Liver (tissue), 8 donors: ENCODE measurements at regions not wholly inside any gene's neighbourhood (a gene's known extent, or its start where the extent isn't known, plus 50 kb on each side); places are given as distances from the start of the nearest gene placed in this dataset.

ENCODE experiments used
- DNase-seq: peaks from one replicate; pipeline ENCODE4 v3.0.0-alpha.2; 2017; ENCODE audit warnings: low spot score
- H3K27ac ChIP-seq, 2 donors: one replicate each; pipeline ENCODE4 v1.7.0; 2013; ENCODE audit warnings: inconsistent platforms in 2 of 2, low read length in 2 of 2, control low read depth in 1 of 2, low read depth in 1 of 2, mild to moderate bottlenecking in 1 of 2
- H3K27me3 ChIP-seq, 4 donors: one replicate each; pipeline versions ENCODE4 v1.6.1 to v1.7.0; 2013; ENCODE audit warnings: low read length in 3 of 4, inconsistent platforms in 1 of 4, mild to moderate bottlenecking in 1 of 4, moderate library complexity in 1 of 4; ENCODE audit not compliant: control insufficient read depth in 4 of 4, insufficient read depth in 4 of 4
- H3K36me3 ChIP-seq, 4 donors: one replicate each; pipeline versions ENCODE4 v1.6.1 to v1.7.0; 2013; ENCODE audit warnings: low read length in 3 of 4, mild to moderate bottlenecking in 3 of 4, low read depth in 1 of 4, moderate library complexity in 1 of 4; ENCODE audit not compliant: control insufficient read depth in 4 of 4, insufficient read depth in 3 of 4
- H3K4me1 ChIP-seq, 4 donors: one replicate each; pipeline versions ENCODE4 v1.6.1 to v1.7.0; 2013; ENCODE audit warnings: low read length in 3 of 4, mild to moderate bottlenecking in 3 of 4, moderate library complexity in 1 of 4; ENCODE audit not compliant: control insufficient read depth in 4 of 4, insufficient read depth in 4 of 4
- H3K4me3 ChIP-seq, 3 donors: one replicate each; pipeline versions ENCODE4 v1.6.1 to v1.7.0; 2013; ENCODE audit warnings: low read length in 3 of 3, control low read depth in 1 of 3, low read depth in 1 of 3, mild to moderate bottlenecking in 1 of 3
- H3K9ac ChIP-seq, 2 donors: one replicate each; pipeline ENCODE4 v1.7.0; 2013; ENCODE audit warnings: low read length in 2 of 2, mild to moderate bottlenecking in 2 of 2, moderate library complexity in 2 of 2, control low read depth in 1 of 2, low read depth in 1 of 2
- H3K9me3 ChIP-seq, 4 donors: one replicate each; pipeline versions ENCODE4 v1.6.1 to v1.7.0; 2013; ENCODE audit warnings: low read length in 3 of 4; ENCODE audit not compliant: control insufficient read depth in 4 of 4
- ATF3 ChIP-seq: IDR thresholded peaks from 2 replicates; pipeline ENCODE4 v1.6.1; 2016; ENCODE audit warnings: antibody characterized with exemption
- EGR1 ChIP-seq, 2 donors: IDR thresholded peaks; 2 replicates each; pipeline ENCODE4 v1.6.1; 2016 to 2018; ENCODE audit warnings: antibody characterized with exemption in 2 of 2, low read depth in 2 of 2
- FOXA1 ChIP-seq: IDR thresholded peaks from 2 replicates; pipeline ENCODE4 v1.6.1; 2016; ENCODE audit warnings: antibody characterized with exemption
- FOXA2 ChIP-seq: IDR thresholded peaks from 2 replicates; pipeline ENCODE4 v1.6.1; 2016; ENCODE audit warnings: antibody characterized with exemption
- GABPA ChIP-seq, 2 donors: IDR thresholded peaks in 1 of 2; conservative IDR thresholded peaks in 1 of 2; 2 replicates each; pipeline ENCODE4 v1.6.1; 2016; ENCODE audit warnings: antibody characterized with exemption in 2 of 2, mild to moderate bottlenecking in 1 of 2, moderate library complexity in 1 of 2
- HNF4A ChIP-seq, 2 donors: conservative IDR thresholded peaks; 2 replicates each; pipeline ENCODE4 v1.6.1; 2016; ENCODE audit warnings: antibody characterized with exemption in 2 of 2, mild to moderate bottlenecking in 2 of 2
- HNF4G ChIP-seq: IDR thresholded peaks from 2 replicates; pipeline ENCODE4 v1.6.1; 2016; ENCODE audit warnings: antibody characterized with exemption
- JUND ChIP-seq, 2 donors: IDR thresholded peaks; 2 replicates each; pipeline ENCODE4 v1.6.1; 2016; ENCODE audit warnings: antibody characterized with exemption in 2 of 2
- NR2F2 ChIP-seq: IDR thresholded peaks from 2 replicates; pipeline ENCODE4 v1.6.1; 2016; ENCODE audit warnings: antibody characterized with exemption
- RAD21 ChIP-seq, 2 donors: IDR thresholded peaks; 2 replicates each; pipeline ENCODE4 v1.6.1; 2016; ENCODE audit warnings: antibody characterized with exemption in 2 of 2, mild to moderate bottlenecking in 2 of 2
- RXRA ChIP-seq, 2 donors: IDR thresholded peaks; 2 replicates each; pipeline ENCODE4 v1.6.1; 2017 to 2018; ENCODE audit warnings: antibody characterized with exemption in 2 of 2, mild to moderate bottlenecking in 1 of 2
- SP1 ChIP-seq: IDR thresholded peaks from 2 replicates; pipeline ENCODE4 v1.6.1; 2018; ENCODE audit warnings: antibody characterized with exemption, mild to moderate bottlenecking
- TAF1 ChIP-seq: conservative IDR thresholded peaks from 2 replicates; pipeline ENCODE4 v1.6.1; 2016; ENCODE audit warnings: antibody characterized with exemption, mild to moderate bottlenecking
- YY1 ChIP-seq: IDR thresholded peaks from 2 replicates; pipeline ENCODE4 v1.6.1; 2016; ENCODE audit warnings: antibody characterized with exemption, mild to moderate bottlenecking
- WGBS: extraction: QIAGEN DNeasy Blood & Tissue Kit; methylation state at CpG from one replicate; pipeline ENCODE4 v1.1.7; 2013; 5-methylcytosine and 5-hydroxymethylcytosine counted together
- TF ChIP-seq, protein P1 (sequence below): IDR thresholded peaks from 2 replicates; pipeline ENCODE4 v1.6.1; 2016; ENCODE audit warnings: antibody characterized with exemption
- TF ChIP-seq, protein P2 (sequence below): IDR thresholded peaks from 2 replicates; pipeline ENCODE4 v1.6.1; 2016; ENCODE audit warnings: antibody characterized with exemption
- TF ChIP-seq, protein P3 (sequence below): IDR thresholded peaks from 2 replicates; pipeline ENCODE4 v1.6.1; 2016; ENCODE audit warnings: antibody characterized with exemption, mild to moderate bottlenecking
- TF ChIP-seq, protein P4 (sequence below): fragments of 150-350 bp; IDR thresholded peaks from 2 replicates; pipeline ENCODE4 v1.5.1; 2017; ENCODE audit warnings: improper control_type of control experiment, low read depth, low read length; ENCODE audit not compliant: missing input control
- donor health status: healthy.
- donor health status: healthy.
- donor health status: healthy.
- donor health status: healthy.
- donor health status: healthy.

- Histone ChIP-seq H3K36me3 (no peaks in the 10 kb centered on the region), H3K4me3 (no peak overlapping the region), H3K9ac (no peak overlapping the region), H3K27ac (no peak overlapping the region), H3K9me3 (no peaks in the 10 kb centered on the region), H3K4me1 (no peaks in the 10 kb centered on the region), H3K27me3 (peaks cover 0 to 3% (median 0%) of the 10 kb centered on the region in 4 donors)
- 53% methylated on average over 2 of the region's 2 CpGs for WGBS
- TF ChIP-seq YY1 (no peak), RXRA (IDR thresholded peaks at IDR 0.05) (no peak), HNF4G (no peak), FOXA1 (no peak), EGR1 (IDR thresholded peaks at IDR 0.05; ENCODE audit: low read depth in 2 of 2) (no peak), NR2F2 (no peak), HNF4A (conservative IDR thresholded peaks at IDR 0.05) (no peak), JUND (IDR thresholded peaks at IDR 0.05) (no peak), ATF3 (no peak), GABPA (IDR thresholded peaks at IDR 0.05 in 1 of 2, conservative IDR thresholded peaks at IDR 0.05 in 1 of 2) (no peak), TAF1 (no peak), RAD21 (IDR thresholded peaks at IDR 0.05) (no peak), FOXA2 (no peak)
- TF ChIP-seq, protein P1, sequence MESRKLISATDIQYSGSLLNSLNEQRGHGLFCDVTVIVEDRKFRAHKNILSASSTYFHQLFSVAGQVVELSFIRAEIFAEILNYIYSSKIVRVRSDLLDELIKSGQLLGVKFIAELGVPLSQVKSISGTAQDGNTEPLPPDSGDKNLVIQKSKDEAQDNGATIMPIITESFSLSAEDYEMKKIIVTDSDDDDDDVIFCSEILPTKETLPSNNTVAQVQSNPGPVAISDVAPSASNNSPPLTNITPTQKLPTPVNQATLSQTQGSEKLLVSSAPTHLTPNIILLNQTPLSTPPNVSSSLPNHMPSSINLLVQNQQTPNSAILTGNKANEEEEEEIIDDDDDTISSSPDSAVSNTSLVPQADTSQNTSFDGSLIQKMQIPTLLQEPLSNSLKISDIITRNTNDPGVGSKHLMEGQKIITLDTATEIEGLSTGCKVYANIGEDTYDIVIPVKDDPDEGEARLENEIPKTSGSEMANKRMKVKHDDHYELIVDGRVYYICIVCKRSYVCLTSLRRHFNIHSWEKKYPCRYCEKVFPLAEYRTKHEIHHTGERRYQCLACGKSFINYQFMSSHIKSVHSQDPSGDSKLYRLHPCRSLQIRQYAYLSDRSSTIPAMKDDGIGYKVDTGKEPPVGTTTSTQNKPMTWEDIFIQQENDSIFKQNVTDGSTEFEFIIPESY: no peak
- TF ChIP-seq, protein P2, sequence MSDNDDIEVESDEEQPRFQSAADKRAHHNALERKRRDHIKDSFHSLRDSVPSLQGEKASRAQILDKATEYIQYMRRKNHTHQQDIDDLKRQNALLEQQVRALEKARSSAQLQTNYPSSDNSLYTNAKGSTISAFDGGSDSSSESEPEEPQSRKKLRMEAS: no peak
- TF ChIP-seq, protein P3, sequence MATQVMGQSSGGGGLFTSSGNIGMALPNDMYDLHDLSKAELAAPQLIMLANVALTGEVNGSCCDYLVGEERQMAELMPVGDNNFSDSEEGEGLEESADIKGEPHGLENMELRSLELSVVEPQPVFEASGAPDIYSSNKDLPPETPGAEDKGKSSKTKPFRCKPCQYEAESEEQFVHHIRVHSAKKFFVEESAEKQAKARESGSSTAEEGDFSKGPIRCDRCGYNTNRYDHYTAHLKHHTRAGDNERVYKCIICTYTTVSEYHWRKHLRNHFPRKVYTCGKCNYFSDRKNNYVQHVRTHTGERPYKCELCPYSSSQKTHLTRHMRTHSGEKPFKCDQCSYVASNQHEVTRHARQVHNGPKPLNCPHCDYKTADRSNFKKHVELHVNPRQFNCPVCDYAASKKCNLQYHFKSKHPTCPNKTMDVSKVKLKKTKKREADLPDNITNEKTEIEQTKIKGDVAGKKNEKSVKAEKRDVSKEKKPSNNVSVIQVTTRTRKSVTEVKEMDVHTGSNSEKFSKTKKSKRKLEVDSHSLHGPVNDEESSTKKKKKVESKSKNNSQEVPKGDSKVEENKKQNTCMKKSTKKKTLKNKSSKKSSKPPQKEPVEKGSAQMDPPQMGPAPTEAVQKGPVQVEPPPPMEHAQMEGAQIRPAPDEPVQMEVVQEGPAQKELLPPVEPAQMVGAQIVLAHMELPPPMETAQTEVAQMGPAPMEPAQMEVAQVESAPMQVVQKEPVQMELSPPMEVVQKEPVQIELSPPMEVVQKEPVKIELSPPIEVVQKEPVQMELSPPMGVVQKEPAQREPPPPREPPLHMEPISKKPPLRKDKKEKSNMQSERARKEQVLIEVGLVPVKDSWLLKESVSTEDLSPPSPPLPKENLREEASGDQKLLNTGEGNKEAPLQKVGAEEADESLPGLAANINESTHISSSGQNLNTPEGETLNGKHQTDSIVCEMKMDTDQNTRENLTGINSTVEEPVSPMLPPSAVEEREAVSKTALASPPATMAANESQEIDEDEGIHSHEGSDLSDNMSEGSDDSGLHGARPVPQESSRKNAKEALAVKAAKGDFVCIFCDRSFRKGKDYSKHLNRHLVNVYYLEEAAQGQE: no peak
- no peak for DNase-seq
Measured at GRCh38 chr3:88312256-88312655, 162.5 kb downstream of the C3orf38 start.

GRCh38 chr3:88318067-88318466 is 168.3 kb downstream of the C3orf38 start:
- no peaks in the 10 kb centered on the region for H3K4me1 ChIP-seq
- H3K9me3 ChIP-seq: no peaks in the 10 kb centered on the region
- 65% methylated on average over 3 of the region's 3 CpGs for WGBS
- TF ChIP-seq, protein P4, sequence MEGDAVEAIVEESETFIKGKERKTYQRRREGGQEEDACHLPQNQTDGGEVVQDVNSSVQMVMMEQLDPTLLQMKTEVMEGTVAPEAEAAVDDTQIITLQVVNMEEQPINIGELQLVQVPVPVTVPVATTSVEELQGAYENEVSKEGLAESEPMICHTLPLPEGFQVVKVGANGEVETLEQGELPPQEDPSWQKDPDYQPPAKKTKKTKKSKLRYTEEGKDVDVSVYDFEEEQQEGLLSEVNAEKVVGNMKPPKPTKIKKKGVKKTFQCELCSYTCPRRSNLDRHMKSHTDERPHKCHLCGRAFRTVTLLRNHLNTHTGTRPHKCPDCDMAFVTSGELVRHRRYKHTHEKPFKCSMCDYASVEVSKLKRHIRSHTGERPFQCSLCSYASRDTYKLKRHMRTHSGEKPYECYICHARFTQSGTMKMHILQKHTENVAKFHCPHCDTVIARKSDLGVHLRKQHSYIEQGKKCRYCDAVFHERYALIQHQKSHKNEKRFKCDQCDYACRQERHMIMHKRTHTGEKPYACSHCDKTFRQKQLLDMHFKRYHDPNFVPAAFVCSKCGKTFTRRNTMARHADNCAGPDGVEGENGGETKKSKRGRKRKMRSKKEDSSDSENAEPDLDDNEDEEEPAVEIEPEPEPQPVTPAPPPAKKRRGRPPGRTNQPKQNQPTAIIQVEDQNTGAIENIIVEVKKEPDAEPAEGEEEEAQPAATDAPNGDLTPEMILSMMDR: no peak
- TF ChIP-seq GABPA (IDR thresholded peaks at IDR 0.05 in 1 of 2, conservative IDR thresholded peaks at IDR 0.05 in 1 of 2) (no peak), YY1 (no peak), FOXA2 (no peak), ATF3 (no peak), JUND (IDR thresholded peaks at IDR 0.05) (no peak), HNF4A (conservative IDR thresholded peaks at IDR 0.05) (no peak), SP1 (no peak), RXRA (IDR thresholded peaks at IDR 0.05) (no peak), NR2F2 (no peak)
- TF ChIP-seq, protein P2: no peak
- TF ChIP-seq, protein P1: no peak

More at GRCh38 chr3:88318067-88318466, 168.3 kb downstream of the C3orf38 start:
- H3K27me3 ChIP-seq: no peaks in the 10 kb centered on the region
- H3K27ac ChIP-seq: no peak overlapping the region
- H3K9ac ChIP-seq: no peak overlapping the region
- DNase-seq: no peak
- H3K4me3 ChIP-seq: no peak overlapping the region
- no peaks in the 10 kb centered on the region for H3K36me3 ChIP-seq
